ENCODE measurements at regions not wholly inside any gene's neighbourhood (a gene's known extent, or its start where the extent isn't known, plus 50 kb on each side); places are given as distances from the start of the nearest gene placed in this dataset.
A peak's percentile ranks its signal among the peaks of the same experiment; 100 is the strongest.

- DNase-seq: no peak
Observed at GRCh38 chr13:100933841-100934240, 259.2 kb upstream of the TMTC4 start.

GRCh38 chr13:100922599-100922998 lies 248.0 kb upstream of the TMTC4 start:
- DNase-seq: no peak

GRCh38 chr13:100921139-100921538 lies 246.5 kb upstream of the TMTC4 start:
- no peak for DNase-seq

- DNase-seq: no peak
Observed at GRCh38 chr13:100917011-100917410, 242.4 kb upstream of the TMTC4 start.

- no peak for DNase-seq
Observed at GRCh38 chr13:100913143-100913542, 238.5 kb upstream of the TMTC4 start.

- no peak for DNase-seq
Observed at GRCh38 chr13:100904293-100904976, 229.8 kb upstream of the TMTC4 start.

GRCh38 chr13:100899720-100900316 lies 225.2 kb upstream of the TMTC4 start:
- DNase-seq: peak; percentile 11

GRCh38 chr13:100898431-100898830 lies 223.8 kb upstream of the TMTC4 start:
- DNase-seq: peak; percentile 11

GRCh38 chr13:100895651-100896050 lies 221.1 kb upstream of the TMTC4 start:
- DNase-seq: peak; percentile 79

GRCh38 chr13:100892981-100893380 lies 218.4 kb upstream of the TMTC4 start:
- DNase-seq: no peak

- DNase-seq: no peak
Observed at GRCh38 chr13:100890645-100891044, 216.1 kb upstream of the TMTC4 start.

GRCh38 chr13:100887729-100888151 lies 213.1 kb upstream of the TMTC4 start:
- DNase-seq: peak; percentile 86

- DNase-seq: no peak
Observed at GRCh38 chr13:100883453-100883852, 208.9 kb upstream of the TMTC4 start.

GRCh38 chr13:100881291-100881864 lies 206.8 kb upstream of the TMTC4 start:
- DNase-seq: peak; percentile 65

- no peak for DNase-seq
Observed at GRCh38 chr13:100880166-100880565, 205.6 kb upstream of the TMTC4 start.

- DNase-seq: no peak
Observed at GRCh38 chr13:100879255-100879654, 204.7 kb upstream of the TMTC4 start.

GRCh38 chr13:100876044-100876403 lies 201.4 kb upstream of the TMTC4 start:
- no peak for DNase-seq

GRCh38 chr13:100875392-100876043 lies 200.9 kb upstream of the TMTC4 start:
- peak; percentile 97 for DNase-seq

GRCh38 chr13:100872761-100873160 lies 198.2 kb upstream of the TMTC4 start:
- no peak for DNase-seq

GRCh38 chr13:100870898-100871297 lies 196.3 kb upstream of the TMTC4 start:
- DNase-seq: no peak

- no peak for DNase-seq
Observed at GRCh38 chr13:100860866-100861265, 186.3 kb upstream of the TMTC4 start.

- no peak for DNase-seq
Observed at GRCh38 chr13:100859861-100860260, 185.3 kb upstream of the TMTC4 start.

GRCh38 chr13:100855151-100855550 lies 180.6 kb upstream of the TMTC4 start:
- DNase-seq: no peak

- no peak for DNase-seq
Observed at GRCh38 chr13:100854006-100854405, 179.4 kb upstream of the TMTC4 start.

Data from fibroblast of upper back skin (primary cell).